Stomach (tissue), 4 donors: ENCODE measurements at regions not wholly inside any gene's neighbourhood (a gene's known extent, or its start where the extent isn't known, plus 50 kb on each side); places are given as distances from the start of the nearest gene placed in this dataset.

Experiments used
- EP300 ChIP-seq: sonication (generic); formaldehyde crosslinking; IDR thresholded peaks from one replicate; pipeline ENCODE4 v1.6.1; 2017; ENCODE audit warnings: antibody characterized with exemption
- POLR2AphosphoS5 ChIP-seq, 3 donors: sonication (generic); formaldehyde crosslinking; IDR thresholded peaks; one replicate each; pipeline ENCODE4 v1.6.1; 2016; ENCODE audit warnings: antibody characterized with exemption in 3 of 3
- TF ChIP-seq, protein P1 (sequence below), 7 experiments: fragments of 450-650 bp in 4 of 7; fragments of 200-600 bp in 3 of 7; sonication (generic) in 3 of 7; IDR thresholded peaks; one replicate each; pipeline ENCODE4 v1.5.1; 2016 to 2019; ENCODE audit warnings: antibody characterized with exemption in 7 of 7, control low read depth in 2 of 7, mild to moderate bottlenecking in 1 of 7

DNA sequence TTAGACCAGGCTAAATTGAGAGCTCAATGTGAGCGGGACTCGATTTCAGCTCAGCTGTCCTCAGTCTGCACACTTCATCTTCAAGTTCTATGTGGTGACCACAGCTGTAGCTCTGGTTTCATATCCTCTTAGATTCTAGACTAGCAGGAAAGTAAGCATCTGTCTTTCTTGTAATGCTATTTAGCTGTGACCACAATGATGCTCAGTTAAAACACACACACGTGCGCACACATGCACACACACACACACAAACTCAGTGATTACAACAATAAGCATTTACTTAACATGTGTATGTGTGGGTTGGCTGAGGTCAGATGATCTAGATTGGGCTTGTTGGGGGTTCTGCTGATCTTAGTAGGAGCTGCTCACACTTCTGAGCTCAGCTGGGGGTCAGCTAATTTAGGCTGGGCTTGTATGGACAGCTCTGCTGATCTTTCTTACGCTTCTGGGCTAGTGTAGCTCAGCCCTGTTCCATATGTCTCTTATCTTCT lies 82.5 kb downstream of the ZNF365 start:
- TF ChIP-seq, protein P1, sequence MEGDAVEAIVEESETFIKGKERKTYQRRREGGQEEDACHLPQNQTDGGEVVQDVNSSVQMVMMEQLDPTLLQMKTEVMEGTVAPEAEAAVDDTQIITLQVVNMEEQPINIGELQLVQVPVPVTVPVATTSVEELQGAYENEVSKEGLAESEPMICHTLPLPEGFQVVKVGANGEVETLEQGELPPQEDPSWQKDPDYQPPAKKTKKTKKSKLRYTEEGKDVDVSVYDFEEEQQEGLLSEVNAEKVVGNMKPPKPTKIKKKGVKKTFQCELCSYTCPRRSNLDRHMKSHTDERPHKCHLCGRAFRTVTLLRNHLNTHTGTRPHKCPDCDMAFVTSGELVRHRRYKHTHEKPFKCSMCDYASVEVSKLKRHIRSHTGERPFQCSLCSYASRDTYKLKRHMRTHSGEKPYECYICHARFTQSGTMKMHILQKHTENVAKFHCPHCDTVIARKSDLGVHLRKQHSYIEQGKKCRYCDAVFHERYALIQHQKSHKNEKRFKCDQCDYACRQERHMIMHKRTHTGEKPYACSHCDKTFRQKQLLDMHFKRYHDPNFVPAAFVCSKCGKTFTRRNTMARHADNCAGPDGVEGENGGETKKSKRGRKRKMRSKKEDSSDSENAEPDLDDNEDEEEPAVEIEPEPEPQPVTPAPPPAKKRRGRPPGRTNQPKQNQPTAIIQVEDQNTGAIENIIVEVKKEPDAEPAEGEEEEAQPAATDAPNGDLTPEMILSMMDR (IDR thresholded peaks at IDR 0.05), result no peak
- TF ChIP-seq POLR2AphosphoS5 (IDR thresholded peaks at IDR 0.05) (no peak), EP300 (no peak)
